ENCODE measurements at regions not wholly inside any gene's neighbourhood (a gene's known extent, or its start where the extent isn't known, plus 50 kb on each side); places are given as distances from the start of the nearest gene placed in this dataset.

GRCh38 chr12:84732828-84733340, 179.7 kb downstream of the SLC6A15 start:
- Mint-ChIP-seq H3K4me1 (ENCODE audit: low read depth, unreplicated experiment) (peaks cover 8% of the 10 kb centered on the region), H3K27me3 (ENCODE audit: unreplicated experiment) (no peaks in the 10 kb centered on the region), H3K9me3 (ENCODE audit: low read depth, unreplicated experiment) (no peaks in the 10 kb centered on the region), H3K4me3 (ENCODE audit: low read depth, unreplicated experiment) (no peak overlapping the region), H3K36me3 (ENCODE audit: insufficient read depth, unreplicated experiment) (no peaks in the 10 kb centered on the region), H3K27ac (ENCODE audit: unreplicated experiment) (no peak overlapping the region)
- BruUV-seq (replicated peaks): no TSS peak
- no peak for TF ChIP-seq CTCF (IDR thresholded peaks at IDR 0.05; ENCODE audit: unreplicated experiment)
- intact Hi-C loops (cut with micrococcal nuclease; ENCODE audit: unreplicated experiment): no loop called here
- no peak for DNase-seq
- CTCF ChIA-PET: no interaction called here

- H3K36me3 Mint-ChIP-seq (ENCODE audit: insufficient read depth, unreplicated experiment): no peaks in the 10 kb centered on the region
- no TSS peak for BruUV-seq (replicated peaks)
Measured at GRCh38 chr12:84730561-84731162, 181.9 kb downstream of the SLC6A15 start.

GRCh38 chr12:84727961-84728360, 184.6 kb downstream of the SLC6A15 start:
- no peak overlapping the region for H3K27ac Mint-ChIP-seq (ENCODE audit: unreplicated experiment)
- H3K27me3 Mint-ChIP-seq (ENCODE audit: unreplicated experiment): no peaks in the 10 kb centered on the region
- no peaks in the 10 kb centered on the region for H3K36me3 Mint-ChIP-seq (ENCODE audit: insufficient read depth, unreplicated experiment)
- peaks cover 2% of the 10 kb centered on the region for H3K9me3 Mint-ChIP-seq (ENCODE audit: low read depth, unreplicated experiment)
- CTCF ChIA-PET: no interaction called here
- peak; percentile 6 for DNase-seq
- intact Hi-C loops (cut with micrococcal nuclease; ENCODE audit: unreplicated experiment): no loop called here
- BruUV-seq (replicated peaks): no TSS peak
- TF ChIP-seq CTCF (IDR thresholded peaks at IDR 0.05; ENCODE audit: unreplicated experiment): no peak
- H3K4me1 Mint-ChIP-seq (ENCODE audit: low read depth, unreplicated experiment): peaks cover 10% of the 10 kb centered on the region
- no peak overlapping the region for H3K4me3 Mint-ChIP-seq (ENCODE audit: low read depth, unreplicated experiment)

More at GRCh38 chr12:84730561-84731162, 181.9 kb downstream of the SLC6A15 start:
- H3K27ac Mint-ChIP-seq (ENCODE audit: unreplicated experiment): no peak overlapping the region
- no peak for DNase-seq
- no peak for TF ChIP-seq CTCF (IDR thresholded peaks at IDR 0.05; ENCODE audit: unreplicated experiment)
- H3K27me3 Mint-ChIP-seq (ENCODE audit: unreplicated experiment): no peaks in the 10 kb centered on the region
- peaks cover 10% of the 10 kb centered on the region for H3K4me1 Mint-ChIP-seq (ENCODE audit: low read depth, unreplicated experiment)
- intact Hi-C loops (cut with micrococcal nuclease; ENCODE audit: unreplicated experiment): no loop called here
- H3K4me3 Mint-ChIP-seq (ENCODE audit: low read depth, unreplicated experiment): no peak overlapping the region
- CTCF ChIA-PET: no interaction called here
- H3K9me3 Mint-ChIP-seq (ENCODE audit: low read depth, unreplicated experiment): peaks cover under 1% of the 10 kb centered on the region

GRCh38 chr12:84726780-84727179, 185.8 kb downstream of the SLC6A15 start:
- no peak for DNase-seq
- Mint-ChIP-seq H3K27me3 (ENCODE audit: unreplicated experiment) (no peaks in the 10 kb centered on the region), H3K36me3 (ENCODE audit: insufficient read depth, unreplicated experiment) (no peaks in the 10 kb centered on the region), H3K4me3 (ENCODE audit: low read depth, unreplicated experiment) (no peak overlapping the region), H3K27ac (ENCODE audit: unreplicated experiment) (no peak overlapping the region), H3K4me1 (ENCODE audit: low read depth, unreplicated experiment) (peaks cover 10% of the 10 kb centered on the region), H3K9me3 (ENCODE audit: low read depth, unreplicated experiment) (peaks cover 2% of the 10 kb centered on the region)
- CTCF ChIA-PET: no interaction called here
- no TSS peak for BruUV-seq (replicated peaks)
- no peak for TF ChIP-seq CTCF (IDR thresholded peaks at IDR 0.05; ENCODE audit: unreplicated experiment)
- intact Hi-C loops (cut with micrococcal nuclease; ENCODE audit: unreplicated experiment): no loop called here
